ENCODE measurements at regions not wholly inside any gene's neighbourhood (a gene's known extent, or its start where the extent isn't known, plus 50 kb on each side); places are given as distances from the start of the nearest gene placed in this dataset.

- no peak for DNase-seq
These were observed 80.9 kb upstream of the CCDC85A start for GRCh38 chr2:56102866-56103265.

GRCh38 chr2:56104962-56105361 lies 78.8 kb upstream of the CCDC85A start:
- DNase-seq, result no peak

GRCh38 chr2:56107502-56108220 lies 76.1 kb upstream of the CCDC85A start:
- no peak for DNase-seq

GRCh38 chr2:56108806-56109205 lies 75.0 kb upstream of the CCDC85A start:
- no peak for DNase-seq

- no peak for DNase-seq
These were observed 73.8 kb upstream of the CCDC85A start for GRCh38 chr2:56109994-56110393.

GRCh38 chr2:56113382-56113975 lies 70.3 kb upstream of the CCDC85A start:
- DNase-seq, result no peak

- DNase-seq, result no peak
These were observed 66.0 kb upstream of the CCDC85A start for GRCh38 chr2:56117764-56118163.

GRCh38 chr2:56118474-56118873 lies 65.3 kb upstream of the CCDC85A start:
- no peak for DNase-seq

- DNase-seq, result no peak
These were observed 61.8 kb upstream of the CCDC85A start for GRCh38 chr2:56121995-56122394.

GRCh38 chr2:56123538-56123937 lies 60.3 kb upstream of the CCDC85A start:
- no peak for DNase-seq

- no peak for DNase-seq
These were observed 56.8 kb upstream of the CCDC85A start for GRCh38 chr2:56127010-56127409.

- DNase-seq, result peak; percentile 85
These were observed 56.2 kb upstream of the CCDC85A start for GRCh38 chr2:56127463-56128152.

GRCh38 chr2:56128235-56128634 lies 55.6 kb upstream of the CCDC85A start:
- DNase-seq, result no peak

GRCh38 chr2:56130463-56131070 lies 53.2 kb upstream of the CCDC85A start:
- DNase-seq, result no peak

GRCh38 chr2:56132138-56132537 lies 51.7 kb upstream of the CCDC85A start:
- DNase-seq, result peak; percentile 52

GRCh38 chr2:56133441-56133840 lies 50.3 kb upstream of the CCDC85A start:
- no peak for DNase-seq

GRCh38 chr2:56133931-56134629 lies 49.7 kb upstream of the CCDC85A start:
- DNase-seq, result no peak

Data from NCI-H2081 treated with DMSO at 0.1 percent for 48 hours (cell line).